GM12892 (cell line): ENCODE measurements at regions not wholly inside any gene's neighbourhood (a gene's known extent, or its start where the extent isn't known, plus 50 kb on each side); places are given as distances from the start of the nearest gene placed in this dataset.

Experiments
- POLR2A ChIP-seq: IDR thresholded peaks from 2 replicates; pipeline ENCODE4 v1.6.1; 2011; ENCODE audit warnings: low read depth, low read length, control low read depth
- POLR2AphosphoS5 ChIP-seq: IDR thresholded peaks from 2 replicates; pipeline ENCODE4 v1.6.1; 2011; ENCODE audit warnings: low read depth, low read length, control low read depth
- TAF1 ChIP-seq: IDR thresholded peaks from 2 replicates; pipeline ENCODE4 v1.6.1; 2011; ENCODE audit warnings: low read depth, mild to moderate bottlenecking, control low read depth, low read length, borderline replicate concordance

DNA sequence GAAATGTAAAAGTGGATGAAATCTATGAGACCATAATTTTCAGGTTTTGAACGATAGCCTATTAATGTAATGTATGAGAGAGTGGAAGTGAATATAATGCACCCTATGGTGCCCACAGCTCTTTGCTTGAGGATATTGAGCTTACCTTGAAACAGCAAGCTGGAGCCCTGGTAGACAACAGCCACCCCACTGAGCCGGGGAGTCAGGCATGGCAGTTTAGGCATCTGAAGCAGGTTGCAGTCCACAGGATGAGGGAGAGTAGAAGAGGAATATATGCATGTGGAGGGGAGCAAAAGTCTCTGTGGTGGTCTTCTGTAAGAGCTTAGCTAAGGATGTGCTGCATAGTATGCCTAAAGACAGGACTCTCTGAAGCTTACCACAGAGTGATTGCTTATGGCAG is 817.3 kb downstream of the DNAJB9 start:
- TF ChIP-seq POLR2A = no peak
- no peak for TF ChIP-seq TAF1
- TF ChIP-seq POLR2AphosphoS5 = no peak
